ENCODE measurements at regions not wholly inside any gene's neighbourhood (a gene's known extent, or its start where the extent isn't known, plus 50 kb on each side); places are given as distances from the start of the nearest gene placed in this dataset.

DNA sequence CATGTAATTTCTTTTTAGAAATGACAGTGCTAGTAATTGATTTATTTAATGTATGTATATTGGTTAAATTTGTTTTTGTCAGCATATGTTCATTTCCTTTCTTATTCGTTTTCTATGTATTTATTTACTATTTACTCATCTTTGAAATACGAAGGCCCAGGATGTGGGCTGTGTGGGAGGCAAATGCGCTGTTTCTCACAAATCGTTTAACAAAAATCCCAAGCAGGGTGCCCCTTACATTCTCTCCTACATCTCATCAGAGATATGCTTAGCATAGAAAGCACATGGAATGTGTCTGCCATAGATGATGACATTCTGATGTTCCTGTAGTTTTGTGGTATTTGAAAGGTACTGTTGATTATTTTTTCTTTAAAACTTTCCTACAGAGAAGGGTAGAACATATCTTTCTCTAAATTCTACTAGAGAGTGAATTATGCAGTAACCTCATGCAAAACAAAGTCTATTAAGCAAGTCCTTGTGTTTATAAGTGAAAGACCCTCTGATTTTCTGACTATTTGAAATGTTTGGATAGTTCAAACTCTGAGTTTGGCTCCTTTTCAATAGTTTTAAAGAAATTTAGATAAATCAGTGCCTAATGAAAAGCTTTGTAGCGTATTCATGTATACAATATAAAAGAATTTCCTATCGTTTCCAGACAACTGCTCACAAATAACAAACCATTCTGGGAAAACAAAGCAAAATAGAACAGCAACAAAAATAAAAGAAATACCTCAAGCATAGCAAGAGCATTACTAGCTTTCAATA, 111.1 kb upstream of the VGLL3 start:
- no peak for DNase-seq

DNA sequence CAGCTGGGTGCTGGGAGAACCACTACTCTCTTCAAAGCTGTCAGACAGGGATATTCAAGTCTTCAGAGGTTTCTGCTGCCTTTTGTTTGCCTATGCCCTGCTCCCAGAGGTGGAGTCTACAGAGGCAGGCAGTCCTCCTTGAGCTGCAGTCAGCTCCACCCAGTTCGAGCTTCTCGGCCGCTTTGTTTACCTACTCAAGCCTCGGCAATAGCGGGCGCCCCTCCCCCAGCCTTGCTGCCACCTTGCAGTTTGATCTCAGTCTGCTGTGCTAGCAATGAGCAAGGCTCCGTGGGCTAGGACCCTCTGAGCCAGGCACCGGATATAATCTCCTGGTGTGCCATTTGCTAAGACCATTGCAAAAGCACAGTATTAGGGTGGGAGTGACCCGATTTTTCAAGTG, 106.8 kb upstream of the VGLL3 start:
- DNase-seq = peak; percentile 42

DNA sequence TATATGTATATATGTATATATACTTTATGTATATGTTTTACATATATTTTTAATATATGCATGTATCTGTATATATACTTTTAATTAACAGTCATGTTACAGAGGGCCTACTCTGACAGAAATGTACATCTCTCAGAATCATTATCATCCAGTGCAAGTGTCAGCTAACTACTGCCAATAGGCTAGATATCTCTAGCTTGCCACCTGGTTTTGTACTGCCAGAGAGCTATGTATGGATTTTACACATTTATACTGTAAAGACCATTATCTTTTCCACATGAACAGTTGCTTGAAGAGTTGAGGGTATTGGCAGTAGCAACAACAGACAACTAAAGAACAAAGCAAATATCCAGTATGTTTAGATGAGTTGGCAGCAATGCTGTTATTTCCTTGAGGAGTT, 99.7 kb upstream of the VGLL3 start:
- no peak for DNase-seq

DNA sequence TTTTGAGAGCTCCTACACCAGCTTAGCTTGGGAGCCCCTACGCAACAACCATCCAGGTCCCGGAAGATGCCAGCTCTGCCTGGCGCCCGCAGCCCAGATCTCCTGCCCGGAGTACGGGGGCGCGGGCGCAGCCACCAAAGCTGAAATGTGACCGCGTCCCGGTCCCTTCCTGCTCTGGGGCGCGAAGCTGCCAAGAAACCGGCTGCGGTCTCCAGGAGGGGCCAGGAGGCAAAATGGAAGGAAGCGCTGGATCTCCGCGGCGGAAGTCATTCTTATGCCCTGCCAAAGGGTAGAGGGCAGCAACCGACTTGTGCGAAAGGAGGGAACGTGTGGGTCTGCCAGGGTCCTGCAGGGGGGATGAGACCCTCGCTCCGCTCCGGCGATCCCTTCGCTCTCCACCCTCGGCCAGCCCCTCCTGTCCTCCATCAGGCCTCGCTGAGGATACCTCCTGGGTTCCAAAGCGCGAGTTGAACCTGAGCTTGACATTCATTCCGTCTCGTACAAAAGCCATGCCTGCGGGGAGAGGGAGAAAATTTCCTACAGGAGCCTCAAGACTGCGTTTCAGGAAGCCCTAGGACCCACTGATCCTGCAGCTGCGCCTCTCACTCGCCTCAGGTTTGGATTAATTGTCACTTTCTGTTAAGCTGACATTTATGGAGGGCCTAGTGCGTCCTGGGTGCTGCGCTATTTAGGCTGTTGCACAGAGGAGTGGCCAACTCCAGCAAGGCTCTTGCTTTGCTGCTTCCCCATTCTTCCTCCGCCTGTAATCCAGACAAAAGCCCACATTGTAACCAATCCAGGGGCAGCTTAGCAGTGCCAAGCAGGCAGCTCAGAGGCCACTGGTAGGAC, 98.3 kb upstream of the VGLL3 start:
- DNase-seq = peak; percentile 66

DNA sequence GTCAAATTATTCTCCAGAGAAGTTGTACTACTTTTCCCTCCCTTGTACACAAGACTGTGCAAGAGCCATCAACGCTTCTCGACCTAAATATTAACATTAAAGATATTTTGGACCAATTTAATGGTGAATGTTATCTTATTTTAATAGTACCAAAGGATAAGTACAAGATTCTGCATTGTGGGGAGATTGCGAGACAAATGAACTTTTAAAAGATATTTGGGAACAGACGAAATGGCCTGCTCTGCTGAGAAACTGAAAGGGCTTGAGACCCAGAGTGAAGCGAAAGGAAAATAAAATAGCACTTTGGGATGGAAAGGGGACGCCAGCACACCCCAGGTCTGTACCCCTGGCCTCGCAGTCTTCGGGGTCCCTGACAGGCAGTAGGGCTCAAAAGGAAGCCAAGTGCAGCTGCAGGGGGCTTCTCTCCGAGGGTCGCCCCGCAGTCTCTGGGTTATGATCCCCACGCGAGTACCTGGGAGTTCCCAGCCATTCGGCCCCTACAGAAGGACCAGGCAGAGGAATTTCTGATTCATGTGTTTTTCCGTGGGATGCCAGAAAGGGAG, 97.6 kb upstream of the VGLL3 start:
- DNase-seq = no peak

DNA sequence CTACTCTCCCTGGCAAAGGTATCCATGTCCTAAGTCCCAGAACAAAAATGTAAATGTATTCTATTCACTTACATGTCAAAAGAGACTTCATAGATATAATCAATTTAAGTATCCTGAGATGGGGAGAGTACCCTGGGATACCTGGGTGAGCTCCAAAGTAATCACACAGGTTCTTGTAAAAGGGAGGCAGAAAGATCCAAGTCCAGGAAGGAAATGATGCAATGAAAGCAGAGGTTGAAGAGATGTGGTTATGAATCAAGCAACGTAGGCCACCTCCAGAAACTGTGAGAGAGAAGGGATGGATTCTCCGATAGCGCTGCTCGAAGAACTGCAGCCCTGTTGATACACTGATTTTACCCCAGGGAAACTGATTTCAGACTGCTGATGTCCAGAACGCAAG, 93.9 kb upstream of the VGLL3 start:
- DNase-seq = no peak

DNA sequence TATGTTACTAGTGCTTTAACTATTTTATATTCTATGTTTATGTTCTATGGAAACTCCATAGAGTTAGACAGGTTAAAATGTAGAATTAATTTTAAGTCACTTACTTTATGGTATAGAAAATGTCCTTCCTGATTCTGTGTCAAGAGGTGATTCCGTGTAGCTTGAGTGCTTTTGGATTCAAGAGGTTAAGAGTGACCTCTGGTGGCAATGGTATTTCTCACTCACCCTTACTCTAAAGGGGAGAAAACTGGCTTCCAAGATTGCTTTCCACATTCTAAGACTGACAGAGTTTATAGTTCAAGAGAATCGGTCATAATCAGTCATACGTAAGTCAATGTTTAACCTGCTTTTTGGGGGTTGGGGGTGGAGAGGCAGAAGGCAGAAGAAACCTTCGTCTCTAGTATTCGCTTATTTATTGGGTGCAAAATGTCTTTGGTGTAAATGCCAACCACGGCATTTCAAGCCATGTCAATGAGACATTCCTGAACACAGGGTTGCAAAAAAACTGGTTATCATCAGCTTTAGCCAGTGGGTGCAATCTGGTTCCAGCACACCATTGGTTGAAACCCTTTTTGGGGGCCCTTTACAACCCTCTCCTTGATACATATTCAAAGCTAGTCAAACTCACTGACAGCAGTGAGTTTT, 92.0 kb upstream of the VGLL3 start:
- peak; percentile 62 for DNase-seq

DNA sequence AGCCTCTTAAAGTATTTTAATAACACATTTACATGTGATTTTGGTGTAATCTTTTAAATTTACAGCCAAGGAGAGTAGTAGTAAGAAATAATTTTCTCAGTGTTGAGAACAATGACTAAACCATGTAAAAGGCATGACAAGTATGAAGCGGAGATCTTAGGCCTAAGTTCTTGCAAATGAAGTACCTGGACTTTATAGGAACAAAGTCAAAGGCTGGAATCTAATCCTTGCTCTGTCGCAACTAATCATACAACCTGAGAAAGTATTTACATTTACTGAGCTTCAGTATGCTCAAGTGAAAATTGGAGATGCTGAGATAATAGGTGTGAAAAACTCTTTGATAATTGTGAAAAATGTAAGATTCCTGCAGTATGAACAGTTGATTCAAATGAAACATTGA, 86.4 kb upstream of the VGLL3 start:
- no peak for DNase-seq

DNA sequence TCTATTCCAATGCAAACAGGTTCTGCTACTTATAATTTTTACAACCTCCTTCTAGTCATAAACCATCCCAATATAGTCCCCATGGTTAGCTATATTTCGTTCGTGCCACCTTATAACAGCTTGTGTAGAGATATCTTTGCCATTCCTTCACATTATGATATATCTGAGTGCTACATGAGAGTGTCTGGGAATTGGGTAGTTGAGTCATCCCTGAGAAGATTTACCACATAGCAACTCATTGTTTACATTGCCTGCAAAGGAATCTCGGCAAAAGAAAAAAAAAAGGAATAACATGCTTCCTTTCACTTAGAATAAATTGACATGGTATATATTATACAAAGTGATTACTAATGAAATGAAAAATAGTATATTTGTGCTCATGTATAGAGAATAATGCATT, 86.0 kb upstream of the VGLL3 start:
- DNase-seq = peak; percentile 4

DNA sequence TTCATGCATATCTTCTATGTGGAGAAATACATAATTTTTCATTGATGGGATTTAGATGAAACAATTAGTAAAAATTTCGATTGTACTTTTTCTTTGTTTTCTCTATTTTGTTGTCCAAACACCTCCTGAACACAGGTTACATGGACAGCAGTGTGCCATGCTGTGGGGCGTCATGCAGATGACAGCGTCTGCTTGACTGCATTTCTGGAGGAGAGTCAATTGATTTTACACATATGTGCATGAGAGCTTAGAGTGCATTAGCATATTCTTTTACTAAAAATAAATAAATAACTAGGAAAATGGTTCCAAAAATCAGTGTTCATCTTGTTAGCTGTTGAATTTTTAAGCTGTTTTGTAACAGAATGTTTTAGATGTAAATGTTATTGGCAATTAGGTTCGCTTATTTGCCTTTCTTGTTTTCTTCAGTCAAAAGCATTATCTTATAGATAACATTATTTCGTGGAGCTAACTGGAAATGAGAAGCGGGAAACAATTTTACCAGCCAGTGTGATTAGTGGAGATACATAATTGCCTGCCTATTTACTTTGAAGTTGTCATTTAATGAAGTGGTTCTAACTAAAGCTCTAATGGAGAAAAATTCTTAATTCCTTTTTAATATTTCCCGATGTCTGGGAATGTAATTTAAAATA, 82.7 kb upstream of the VGLL3 start:
- no peak for DNase-seq

DNA sequence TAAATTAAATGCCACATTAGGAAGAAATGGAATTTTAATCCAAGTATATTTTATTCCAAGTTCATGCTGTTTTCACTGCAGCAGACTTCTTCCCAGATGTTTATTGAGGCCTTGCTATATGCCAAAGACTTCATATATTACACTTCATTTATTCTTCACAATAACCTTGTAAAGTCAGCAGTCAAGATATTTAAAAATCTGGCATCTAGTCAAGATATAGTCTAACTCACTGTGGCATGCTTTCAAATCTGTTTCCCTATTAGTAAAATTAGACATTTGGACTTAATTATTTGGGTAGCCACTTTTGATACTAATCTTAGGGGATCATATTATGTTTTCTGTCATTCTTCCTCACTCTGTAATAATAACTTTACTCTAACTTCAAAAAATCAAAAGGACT, 81.5 kb upstream of the VGLL3 start:
- DNase-seq = no peak

DNA sequence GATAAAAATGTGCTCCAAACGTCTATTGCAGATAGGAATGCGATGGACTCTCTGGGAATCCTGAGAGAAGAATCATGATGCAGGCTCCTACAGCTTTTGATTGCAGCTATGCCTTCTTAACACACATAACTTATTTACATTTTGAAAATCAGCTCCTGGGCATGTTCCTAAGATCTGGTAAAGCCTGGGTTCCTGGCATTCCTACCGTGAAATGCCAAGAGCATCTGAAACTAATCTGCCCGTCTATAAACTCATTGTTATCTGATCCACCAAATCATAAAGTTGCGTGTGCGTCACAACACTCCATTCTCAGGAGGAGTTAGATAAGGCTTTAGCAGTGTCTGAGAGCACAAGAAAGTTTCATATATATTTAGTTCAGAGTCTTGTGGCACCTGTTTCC, 79.0 kb upstream of the VGLL3 start:
- DNase-seq = no peak

DNA sequence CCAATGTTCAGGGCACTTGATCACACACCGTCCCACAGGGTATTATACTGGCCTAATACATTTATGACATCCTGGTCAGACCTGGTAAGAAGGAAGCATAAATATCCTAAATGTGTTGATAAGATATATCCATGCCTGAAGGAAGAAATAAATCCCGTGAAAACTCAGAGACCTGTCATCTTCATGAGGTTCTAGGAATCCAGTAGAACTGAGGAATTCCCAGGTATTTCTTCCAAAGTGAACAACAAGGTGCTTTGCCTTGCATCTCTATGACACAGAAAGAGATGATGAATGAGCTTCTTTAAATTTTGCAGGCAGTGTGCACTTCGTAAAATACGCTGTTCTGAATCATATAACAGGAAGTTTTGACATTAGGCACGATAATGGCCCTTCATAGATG, 78.1 kb upstream of the VGLL3 start:
- no peak for DNase-seq

DNA sequence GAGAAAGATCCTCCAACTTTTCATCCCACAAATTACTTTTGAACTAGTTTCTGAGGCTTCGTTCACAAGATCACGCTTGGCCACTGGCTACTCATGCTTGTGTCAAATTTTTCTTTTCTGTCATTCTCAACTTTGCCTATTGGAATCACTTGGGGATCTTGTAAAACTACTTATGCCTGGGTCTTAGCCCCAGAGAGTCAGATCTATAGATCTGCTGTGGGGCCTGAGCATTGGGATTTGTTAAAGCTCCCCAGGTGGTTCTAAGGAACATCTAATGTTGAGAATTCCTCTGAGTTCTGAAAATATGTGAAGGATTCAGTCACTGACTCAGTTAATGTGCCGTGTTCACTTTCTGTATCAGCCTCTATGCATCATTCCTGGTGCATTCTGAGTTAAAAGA, 71.7 kb upstream of the VGLL3 start:
- DNase-seq = no peak

DNA sequence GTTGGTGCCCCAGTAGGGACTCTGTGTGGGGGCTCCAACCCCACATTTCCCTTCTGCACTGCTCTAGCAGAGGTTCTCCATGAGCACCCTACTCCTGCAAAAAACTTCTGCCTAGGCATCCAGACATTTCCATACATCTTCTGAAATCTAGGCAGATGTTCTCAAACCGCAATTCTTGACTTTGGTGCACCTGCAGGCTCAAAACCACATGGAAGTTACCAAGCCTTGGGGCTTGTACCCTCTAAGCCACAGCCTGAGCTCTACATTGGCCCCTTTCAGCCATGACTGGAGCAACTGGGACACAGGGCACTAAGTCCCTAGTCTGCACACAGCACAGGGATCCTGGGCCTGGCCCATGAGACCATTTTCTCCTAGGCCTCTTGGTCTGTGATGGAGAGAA, 66.5 kb upstream of the VGLL3 start:
- no peak for DNase-seq

DNA sequence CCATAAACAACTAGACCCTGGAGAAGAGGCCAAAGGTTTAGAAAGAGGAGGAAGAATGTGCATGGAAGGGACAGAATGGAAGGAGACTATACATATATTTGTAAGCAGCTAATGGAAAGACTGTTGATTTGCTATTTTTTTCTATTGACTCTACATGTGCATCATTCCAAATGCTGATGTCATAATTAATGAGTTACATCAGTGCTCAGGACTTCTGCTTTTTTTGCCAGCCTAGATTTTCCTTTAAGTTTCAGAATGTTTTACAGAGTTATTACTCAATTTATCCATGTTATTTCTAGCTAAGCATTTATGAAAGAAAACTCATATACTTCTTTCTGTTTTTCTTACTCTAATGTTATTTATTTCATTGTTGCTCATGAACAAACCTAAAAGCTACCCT, 62.6 kb upstream of the VGLL3 start:
- DNase-seq = no peak

DNA sequence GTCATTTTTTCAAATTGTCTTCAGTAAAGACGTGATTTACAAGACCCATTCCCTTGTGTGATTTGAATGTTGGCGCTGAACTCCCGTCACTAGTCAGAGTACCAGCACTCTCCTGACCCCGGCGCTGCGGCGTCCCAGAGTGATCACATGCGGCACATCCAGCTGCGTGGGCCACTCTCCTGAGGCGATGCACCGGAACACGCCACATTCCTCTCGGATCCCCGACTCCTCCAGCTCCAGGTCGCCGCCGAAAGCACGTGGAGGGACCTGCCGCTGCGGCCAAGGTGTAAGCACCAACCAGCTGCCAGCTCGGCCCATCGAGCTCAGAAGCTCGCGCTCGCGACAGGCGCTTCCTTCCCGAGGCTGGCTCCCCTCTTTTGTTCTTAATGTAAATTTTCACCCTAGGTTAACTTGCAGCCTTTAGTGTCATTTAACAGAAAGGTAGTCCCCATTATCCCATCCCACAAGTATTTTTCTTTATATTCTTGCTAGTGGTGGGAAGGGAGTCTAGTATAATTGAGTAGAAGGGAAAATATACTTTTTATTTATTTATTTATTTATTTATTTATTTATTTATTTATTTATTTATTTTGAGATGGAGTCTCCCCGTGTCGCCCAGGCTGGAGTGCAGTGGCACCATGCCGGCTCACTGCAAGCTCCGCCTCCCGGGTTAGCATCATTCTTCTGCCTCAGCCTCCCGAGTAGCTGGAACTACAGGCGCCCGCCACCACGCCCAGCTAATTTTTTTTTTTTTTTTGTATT, 61.7 kb upstream of the VGLL3 start:
- DNase-seq = no peak

DNA sequence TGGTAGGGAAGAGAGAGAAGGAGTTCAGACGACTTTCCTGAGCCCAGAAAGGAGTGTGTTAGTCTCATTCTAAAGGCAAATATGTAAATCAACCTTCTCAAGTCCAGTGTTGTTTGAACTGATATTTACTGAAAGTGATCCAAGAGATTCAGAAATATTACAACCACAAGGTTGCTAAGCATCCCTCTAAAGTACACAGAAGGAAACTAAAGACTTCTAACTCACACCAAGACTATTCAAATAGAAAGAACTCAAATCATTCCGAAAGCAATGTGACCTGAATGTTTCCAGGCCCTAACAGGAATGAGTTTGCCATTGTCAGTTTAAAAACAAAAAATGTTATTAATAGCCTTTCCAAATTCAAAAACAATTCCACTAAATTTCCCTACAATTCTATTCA, 56.9 kb upstream of the VGLL3 start:
- DNase-seq = no peak

DNA sequence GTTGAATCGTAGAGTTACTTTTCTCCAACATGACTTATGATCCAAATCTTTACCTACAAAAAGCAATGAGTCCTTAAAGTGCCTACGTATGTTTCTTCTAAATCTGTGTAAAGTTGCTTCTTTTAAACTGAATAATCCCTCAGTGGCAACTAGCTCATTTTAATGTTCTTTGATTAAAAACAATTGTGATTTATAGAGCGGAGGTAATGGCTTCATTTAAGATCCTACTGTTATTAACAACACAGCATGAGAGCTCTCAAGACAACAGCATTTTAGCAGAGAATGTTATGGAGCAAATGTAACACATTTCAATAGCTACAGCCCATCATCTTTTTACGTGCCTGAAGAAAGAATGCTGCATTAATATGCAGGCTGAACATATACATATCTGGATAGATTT, 55.3 kb upstream of the VGLL3 start:
- no peak for DNase-seq

DNA sequence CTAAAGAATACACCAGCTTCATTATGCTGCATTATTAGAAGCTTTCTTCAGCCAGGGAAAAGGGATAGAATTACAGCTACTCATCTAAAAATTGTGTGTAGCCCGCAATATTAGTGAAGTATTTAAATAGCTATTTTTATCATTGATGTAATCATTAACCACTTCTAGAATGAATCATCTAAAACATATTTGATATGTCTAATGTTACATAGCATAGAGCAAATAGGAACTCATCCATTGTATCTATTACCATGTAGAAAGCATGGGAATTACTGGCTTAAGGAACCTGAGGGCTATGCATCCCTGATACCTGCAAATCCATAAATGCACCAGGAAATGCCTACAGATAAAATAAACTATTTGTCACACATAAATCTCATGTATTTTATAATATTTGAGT, 54.5 kb upstream of the VGLL3 start:
- DNase-seq = peak; percentile 66

DNA sequence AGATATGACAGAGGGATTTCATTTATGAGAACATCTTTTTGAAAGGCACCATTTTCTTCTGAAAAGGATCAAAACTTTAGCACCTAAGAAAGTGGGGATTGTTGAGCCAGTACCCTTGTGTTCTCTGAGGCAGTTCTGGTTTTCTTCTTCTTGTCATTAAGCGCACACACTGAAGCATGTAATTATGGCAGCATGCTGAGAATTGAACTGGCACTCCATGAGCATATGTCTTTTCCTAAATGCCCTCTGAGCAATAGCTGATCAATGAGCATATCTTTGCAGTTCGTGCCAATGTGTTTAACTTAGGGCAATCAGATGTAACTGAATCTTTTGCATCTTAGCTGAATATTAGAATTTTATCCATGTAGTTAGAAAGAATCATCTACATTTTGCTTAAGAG, 53.9 kb upstream of the VGLL3 start:
- DNase-seq = no peak

DNA sequence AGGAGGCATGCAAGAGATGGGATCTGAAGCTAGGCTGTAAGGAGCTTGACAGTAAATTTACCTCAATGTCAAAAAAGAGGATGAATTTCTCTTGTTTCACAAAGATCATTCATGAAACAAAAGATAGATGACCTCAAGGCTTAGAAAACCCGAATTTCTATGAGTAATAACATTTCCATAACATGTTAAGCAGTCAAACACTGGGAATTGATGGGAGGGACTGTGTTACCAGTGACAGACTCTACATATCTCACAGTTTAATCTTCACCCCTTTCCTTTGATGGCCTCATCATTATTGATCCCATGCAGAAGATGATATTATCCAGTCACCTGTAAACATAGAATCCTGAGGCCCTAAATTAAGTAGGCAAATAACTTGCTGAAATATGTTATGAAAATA, 53.5 kb upstream of the VGLL3 start:
- no peak for DNase-seq
